HepG2 (cell line): ENCODE measurements at regions not wholly inside any gene's neighbourhood (a gene's known extent, or its start where the extent isn't known, plus 50 kb on each side); places are given as distances from the start of the nearest gene placed in this dataset.

Experiments used
- ATAC-seq: fragments of 200-7000 bp; cut with Tn5 transposase; 3 replicates; pipeline ENCODE4 v1.9.1; 2020; ENCODE audit warnings: mild to moderate bottlenecking, moderate library complexity
- BruUV-seq: library from RNA; stranded (reverse); fragments of 400-500 nt; replicated peaks from 2 replicates; lab custom pipeline; 2021; lab: Mats Ljungman, UMichigan
- CTCF ChIA-PET: fragments of 300-600 bp; formaldehyde crosslinking; extraction: SDS; loops from one replicate; lab custom pipeline; 2021; ENCODE audit warnings: low total read pairs, inconsistent platforms, low intra/inter-chr PET ratio; lab: Yijun Ruan, JAX
- POLR2A ChIA-PET: fragments of 350-600 bp; sonication (Branson Sonifier 250); formaldehyde crosslinking; loops from one replicate; lab custom pipeline; 2020; ENCODE audit warnings: antibody characterized with exemption, inconsistent platforms; lab: Yijun Ruan, JAX
- DNase-seq: peaks from one replicate; pipeline ENCODE4 v3.0.0-alpha.2; 2015; ENCODE audit warnings: low spot score
- FAIRE-seq: peaks from 3 replicates; lab custom pipeline; 2011; peaks lifted over from hg19 to GRCh38; lab: Jason Lieb, UNC
- H2AFZ ChIP-seq: one replicate; pipeline ENCODE4 v1.6.1; 2011; ENCODE audit warnings: low read length, inconsistent platforms
- H3K27ac ChIP-seq: fragments of 300-600 bp; 3 replicates; pipeline ENCODE4 v1.8.0; 2011; ENCODE audit warnings: mixed run types, mild to moderate bottlenecking, mixed read lengths, low read length, inconsistent platforms; ENCODE audit not compliant: insufficient read depth; ENCODE audit errors: extremely low read length
- H3K27me3 ChIP-seq, 2 experiments: fragments of 200-600 bp in 1 of 2; 2 replicates in 1 of 2; 3 replicates in 1 of 2; pipeline versions ENCODE4 v1.6.0 to v1.8.0; 2011; ENCODE audit warnings: low read length in 2 of 2, mild to moderate bottlenecking in 2 of 2, moderate library complexity in 2 of 2, inconsistent platforms in 1 of 2; ENCODE audit not compliant: insufficient read depth in 2 of 2, control insufficient read depth in 1 of 2
- H3K36me3 ChIP-seq, 2 experiments: fragments of 200-600 bp in 1 of 2; replicated peaks in 1 of 2; 2 replicates in 1 of 2; 3 replicates in 1 of 2; pipeline versions ENCODE4 v1.5.1 to v1.8.0; 2011; ENCODE audit warnings: low read length in 2 of 2, inconsistent platforms in 1 of 2; ENCODE audit not compliant: insufficient read depth in 2 of 2, control insufficient read depth in 1 of 2
- H3K4me1 ChIP-seq: 2 replicates; pipeline ENCODE4 v1.5.1; 2012; ENCODE audit warnings: low read length, inconsistent platforms; ENCODE audit not compliant: insufficient read depth
- H3K4me2 ChIP-seq: 2 replicates; pipeline ENCODE4 v1.6.0; 2011; ENCODE audit warnings: low read depth, low read length, inconsistent platforms
- H3K4me3 ChIP-seq, 3 experiments: fragments of 200-600 bp in 1 of 3; sonication (generic), shearing (Covaris generic) in 1 of 3; replicated peaks in 1 of 3; 2 replicates each; pipeline ENCODE4 v1.5.1; 2011 to 2016; ENCODE audit warnings: low read length in 3 of 3, inconsistent platforms in 2 of 3, low read depth in 2 of 3, mild to moderate bottlenecking in 2 of 3, control low read depth in 1 of 3, mixed read lengths in 1 of 3; ENCODE audit not compliant: insufficient read depth in 1 of 3
- H3K79me2 ChIP-seq: one replicate; pipeline ENCODE4 v1.6.1; 2011; ENCODE audit warnings: low read length, inconsistent platforms; ENCODE audit not compliant: insufficient read depth
- H3K9ac ChIP-seq: 2 replicates; pipeline ENCODE4 v1.6.0; 2011; ENCODE audit warnings: mild to moderate bottlenecking, low read depth, low read length, inconsistent platforms; ENCODE audit not compliant: insufficient read depth
- H3K9me3 ChIP-seq: 2 replicates; pipeline ENCODE4 v1.5.1; 2012; ENCODE audit warnings: mild to moderate bottlenecking, low read length
- H4K20me1 ChIP-seq: 2 replicates; pipeline ENCODE4 v1.6.0; 2011; ENCODE audit warnings: inconsistent platforms, mild to moderate bottlenecking, low read length, moderate library complexity; ENCODE audit not compliant: insufficient read depth
- E2F5 ChIP-seq: sonication (generic); formaldehyde crosslinking; conservative IDR thresholded peaks from 2 replicates; pipeline ENCODE4 v1.4.0; 2020; ENCODE audit warnings: missing genetic modification reagents
- ELF3 ChIP-seq: IDR thresholded peaks from 2 replicates; pipeline ENCODE4 v1.6.1; 2016; ENCODE audit warnings: missing genetic modification reagents, missing compliant biosample characterization
- FOXC1 ChIP-seq: sonication (generic); formaldehyde crosslinking; IDR thresholded peaks from 2 replicates; pipeline ENCODE4 v1.8.0; 2022; ENCODE audit warnings: mild to moderate bottlenecking, missing genetic modification reagents, borderline replicate concordance
- GTF3A ChIP-seq: sonication (generic); formaldehyde crosslinking; conservative IDR thresholded peaks from 2 replicates; pipeline ENCODE4 v1.4.0; 2020; ENCODE audit warnings: mild to moderate bottlenecking, missing genetic modification reagents
- HNRNPUL1 ChIP-seq: fragments of 200-400 bp; formaldehyde crosslinking; IDR thresholded peaks from 2 replicates; pipeline ENCODE4 v1.6.1; 2017; ENCODE audit warnings: low read depth, mild to moderate bottlenecking, low read length, moderate library complexity
- KLF12 ChIP-seq: sonication (generic); formaldehyde crosslinking; IDR thresholded peaks from 2 replicates; pipeline ENCODE4 v1.4.0; 2020; ENCODE audit warnings: missing genetic modification reagents, borderline replicate concordance
- POGZ ChIP-seq: sonication (generic); formaldehyde crosslinking; IDR thresholded peaks from 2 replicates; pipeline ENCODE4 v1.4.0; 2020; ENCODE audit warnings: mild to moderate bottlenecking, missing genetic modification reagents
- POLR2AphosphoS2 ChIP-seq: IDR thresholded peaks from 2 replicates; pipeline ENCODE4 v1.6.1; 2011; ENCODE audit warnings: low read depth, low read length, improper control_type of control experiment
- PPARG ChIP-seq: conservative IDR thresholded peaks from 2 replicates; pipeline ENCODE4 v1.6.1; 2016; ENCODE audit warnings: missing biosample characterization, missing genetic modification reagents
- SOX13 ChIP-seq, 3 experiments: fragments of 450-650 bp in 1 of 3; sonication (generic) in 1 of 3; formaldehyde crosslinking in 1 of 3; IDR thresholded peaks in 2 of 3; conservative IDR thresholded peaks in 1 of 3; 2 replicates each; pipeline versions ENCODE4 v1.5.0 to v1.6.1; 2016 to 2020; ENCODE audit warnings: antibody characterized with exemption in 1 of 3, mild to moderate bottlenecking in 1 of 3, missing compliant biosample characterization in 1 of 3, missing genetic modification reagents in 1 of 3, moderate library complexity in 1 of 3
- SRSF1 ChIP-seq: fragments of 200-400 bp; formaldehyde crosslinking; optimal IDR thresholded peaks from 2 replicates; pipeline ENCODE3; 2017; ENCODE audit warnings: mild to moderate bottlenecking, low read depth, low read length, moderate library complexity
- TBX3 ChIP-seq: fragments of 450-650 bp; IDR thresholded peaks from 2 replicates; pipeline ENCODE4 v1.6.1; 2017; ENCODE audit warnings: antibody characterized with exemption, mild to moderate bottlenecking, inconsistent platforms, borderline replicate concordance
- ZFX ChIP-seq: sonication (generic); formaldehyde crosslinking; IDR thresholded peaks from 2 replicates; pipeline ENCODE4 v1.4.0; 2020; ENCODE audit warnings: mild to moderate bottlenecking, low read depth, missing genetic modification reagents, moderate library complexity
- ZNF136 ChIP-seq: sonication (generic); formaldehyde crosslinking; IDR thresholded peaks from 2 replicates; pipeline ENCODE4 v1.8.1; 2022; ENCODE audit warnings: low read depth, mild to moderate bottlenecking, moderate library complexity, missing genetic modification reagents
- ZNF530 ChIP-seq: sonication (generic); formaldehyde crosslinking; IDR thresholded peaks from 2 replicates; pipeline ENCODE4 v1.5.0; 2020; ENCODE audit warnings: low read depth, mild to moderate bottlenecking, missing genetic modification reagents
- ZNF788 ChIP-seq: sonication (generic); formaldehyde crosslinking; IDR thresholded peaks from 2 replicates; pipeline ENCODE4 v1.5.0; 2020; ENCODE audit warnings: mild to moderate bottlenecking, missing genetic modification reagents, borderline replicate concordance
- WGBS: methylation state at CpG from one replicate; pipeline ENCODE4 v1.1.6; 2017; ENCODE audit warnings: low lambda C conversion rate; 5-methylcytosine and 5-hydroxymethylcytosine counted together
- in situ Hi-C: cut with HindIII; loops from 2 replicates; pipeline ENCODE4 v1.10.0; 2017; ENCODE audit warnings: low pct_unique_long_range_greater_than_20kb; ENCODE audit not compliant: extremely low pct_ligation_motif_present
- intact Hi-C: fragments of 100-400 bp; cut with micrococcal nuclease; formaldehyde crosslinking; loops from one replicate; pipeline ENCODE4 v1.10.0; 2022; ENCODE audit not compliant: unreplicated experiment

GRCh38 chr11:86873573-86874083, 73.3 kb downstream of the PRSS23 start:
- Histone ChIP-seq H3K27me3 (peaks cover 0 to 5% of the 10 kb centered on the region in 2 experiments; a peak in 3 of 5 replicates), H3K36me3 (no peaks in the 10 kb centered on the region), H4K20me1 (no peaks in the 10 kb centered on the region), H3K4me1 (no peaks in the 10 kb centered on the region), H3K9me3 (no peaks in the 10 kb centered on the region), H3K27ac (no peak overlapping the region), H2AFZ (no peak overlapping the region), H3K79me2 (no peaks in the 10 kb centered on the region), H3K4me2 (no peak overlapping the region), H3K4me3 (no peak overlapping the region), H3K9ac (no peak overlapping the region)
- TF ChIP-seq E2F5 (no peak), ZNF788 (CRISPR knock-in tag) (no peak), TBX3 (no peak), GTF3A (CRISPR knock-in tag) (no peak), ZNF530 (CRISPR knock-in tag) (no peak), ELF3 (CRISPR knock-in tag) (no peak), POLR2AphosphoS2 (no peak), ZNF136 (no peak), ZFX (no peak), FOXC1 (CRISPR knock-in tag) (no peak), HNRNPUL1 (no peak), PPARG (CRISPR knock-in tag) (no peak), POGZ (CRISPR knock-in tag) (no peak), KLF12 (no peak), SOX13 (IDR thresholded peaks at IDR 0.05) (no peak), SOX13 (CRISPR knock-in tag; conservative IDR thresholded peaks at IDR 0.05 in 1 of 2, IDR thresholded peaks at IDR 0.05 in 1 of 2) (no peak), SRSF1 (no peak)
- ChIA-PET CTCF (no interaction called here), POLR2A (no interaction called here)
- 53% methylated on average over 2 of the region's 2 CpGs for WGBS
- FAIRE-seq (no peak), ATAC-seq (no peak), DNase-seq (no peak)
- no TSS peak for BruUV-seq
- in situ Hi-C loops, result loop anchor here (5.0 kb wide), 2 partner anchors 49 to 549 kb away; no protein-coding TSS in a partner anchor
- intact Hi-C loops, result no loop called here
